DMS53 treated with DMSO at 0.1 percent for 48 hours (cell line): ENCODE measurements at regions not wholly inside any gene's neighbourhood (a gene's known extent, or its start where the extent isn't known, plus 50 kb on each side); places are given as distances from the start of the nearest gene placed in this dataset.

Experiments used
- DNase-seq: peaks from one replicate; lab custom pipeline; 2025; ENCODE audit not compliant: unreplicated experiment; lab: John Stamatoyannopoulos, UW

GRCh38 chr7:32194537-32194936, 124.3 kb upstream of the PDE1C start:
- no peak for DNase-seq

DNA sequence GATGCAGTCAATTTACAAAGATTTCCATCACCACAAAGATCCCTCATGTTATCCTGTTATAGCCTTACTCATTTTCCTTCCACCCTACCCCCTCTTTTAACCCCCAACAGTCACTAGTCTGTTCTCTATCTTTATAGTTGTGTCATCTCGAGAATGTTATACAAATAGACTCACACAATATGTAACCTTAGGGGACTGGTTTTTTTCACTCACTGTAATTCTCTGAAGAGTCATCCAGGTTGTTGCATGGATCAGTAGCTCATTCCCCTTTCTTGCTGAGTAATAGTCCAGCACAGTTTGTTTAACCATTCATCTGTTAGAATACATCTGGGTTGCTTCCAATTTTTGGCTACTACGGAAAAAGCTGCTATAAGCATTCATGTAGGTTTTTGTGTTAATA, 121.1 kb upstream of the PDE1C start:
- no peak for DNase-seq

- no peak for DNase-seq
Measured at GRCh38 chr7:32179567-32179966, 109.4 kb upstream of the PDE1C start.

DNA sequence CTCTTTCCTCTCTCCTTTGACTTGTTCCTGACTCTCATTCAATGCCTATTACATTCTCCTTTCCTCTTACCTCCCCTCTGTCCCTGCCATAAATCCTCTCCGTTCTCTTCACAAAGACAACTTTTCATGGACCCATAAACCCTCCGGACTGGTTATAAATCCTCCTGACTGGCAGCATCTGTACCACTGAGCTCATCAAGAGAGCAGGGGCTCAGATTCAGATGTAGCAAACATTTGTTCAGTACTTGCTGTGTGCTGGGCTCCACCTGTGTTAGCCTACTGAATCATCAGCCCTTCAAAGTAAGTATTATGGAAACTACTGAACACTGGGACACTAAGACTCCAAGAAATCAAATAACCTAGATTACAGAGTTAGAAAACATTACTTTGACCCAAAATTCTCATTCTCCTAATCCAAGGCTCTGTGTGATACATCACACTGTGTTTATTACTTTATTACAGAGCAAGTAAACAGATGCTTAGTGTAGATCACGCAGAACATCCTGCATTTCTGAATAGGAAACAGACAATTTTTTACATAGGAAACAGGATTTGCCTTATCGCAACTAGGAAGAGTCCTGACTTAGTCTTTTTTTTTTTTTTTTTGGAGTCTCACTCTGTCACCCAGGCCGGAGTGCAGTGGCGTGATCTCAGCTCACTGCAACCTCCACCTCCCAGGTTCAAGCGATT, 108.6 kb upstream of the PDE1C start:
- DNase-seq, result no peak

GRCh38 chr7:32177232-32177631, 107.0 kb upstream of the PDE1C start:
- DNase-seq, result no peak

- no peak for DNase-seq
Measured at GRCh38 chr7:32175099-32175498, 104.9 kb upstream of the PDE1C start.

DNA sequence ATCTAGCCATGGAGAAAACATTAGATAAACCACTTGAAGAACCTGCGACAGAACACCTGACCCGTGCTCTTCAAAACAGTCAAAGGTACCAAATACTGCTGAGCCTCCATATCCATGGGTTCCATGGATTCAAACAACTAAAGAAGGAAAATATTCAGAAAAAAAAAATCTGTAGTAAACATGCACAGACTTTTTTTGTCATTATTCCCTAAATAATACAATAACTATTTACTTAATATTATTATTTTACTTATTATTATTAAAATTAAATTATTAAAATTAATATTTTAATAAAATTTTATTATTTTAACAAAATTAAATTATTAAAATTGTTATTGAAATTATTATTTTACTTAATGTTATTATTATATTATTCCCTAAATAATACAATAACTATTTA, 101.0 kb upstream of the PDE1C start:
- DNase-seq, result no peak

DNA sequence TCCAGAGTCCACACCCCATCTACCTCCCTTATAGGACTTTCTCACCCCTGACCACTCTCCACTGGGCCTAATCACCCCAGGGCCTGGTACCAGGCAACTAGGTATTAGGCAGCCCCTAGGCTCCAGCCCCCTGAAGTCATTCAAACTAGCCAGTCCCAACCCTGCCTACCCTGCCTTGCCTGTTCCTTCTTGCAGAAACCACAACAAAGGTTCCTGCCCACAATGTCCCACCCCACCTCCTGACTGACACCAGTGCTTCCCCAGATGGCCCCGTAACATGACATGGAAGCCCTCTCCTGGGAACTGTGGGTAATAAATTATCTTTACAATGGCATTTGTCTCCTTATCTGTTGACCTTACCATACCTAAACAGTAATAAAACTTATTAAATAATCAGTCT, 100.6 kb upstream of the PDE1C start:
- DNase-seq, result no peak

GRCh38 chr7:32169228-32169627, 99.0 kb upstream of the PDE1C start:
- no peak for DNase-seq

GRCh38 chr7:32167815-32168214, 97.6 kb upstream of the PDE1C start:
- DNase-seq, result no peak

GRCh38 chr7:32167256-32167655, 97.0 kb upstream of the PDE1C start:
- no peak for DNase-seq

GRCh38 chr7:32164341-32164996, 94.3 kb upstream of the PDE1C start:
- DNase-seq, result peak; percentile 90

DNA sequence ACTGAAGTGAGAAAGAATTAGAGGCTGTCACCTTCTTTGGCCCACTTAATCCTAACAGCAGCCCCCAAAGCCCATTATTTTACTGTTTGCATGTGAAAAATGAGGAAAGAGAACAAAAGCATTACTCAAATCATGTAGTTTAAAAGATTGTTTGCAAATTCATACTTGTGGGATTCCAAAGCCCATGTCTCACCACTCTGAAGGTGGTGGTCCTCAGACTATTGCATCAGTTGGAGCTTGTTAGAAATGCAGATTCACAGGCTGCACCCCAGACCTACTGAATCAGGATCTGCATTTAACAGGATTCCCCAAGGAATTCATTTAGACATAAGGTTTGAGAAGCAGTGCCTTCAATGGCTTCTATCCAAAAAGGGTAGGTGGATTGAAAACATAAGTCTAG, 93.7 kb upstream of the PDE1C start:
- DNase-seq, result no peak

- DNase-seq, result no peak
Measured at GRCh38 chr7:32163141-32163806, 93.1 kb upstream of the PDE1C start.

DNA sequence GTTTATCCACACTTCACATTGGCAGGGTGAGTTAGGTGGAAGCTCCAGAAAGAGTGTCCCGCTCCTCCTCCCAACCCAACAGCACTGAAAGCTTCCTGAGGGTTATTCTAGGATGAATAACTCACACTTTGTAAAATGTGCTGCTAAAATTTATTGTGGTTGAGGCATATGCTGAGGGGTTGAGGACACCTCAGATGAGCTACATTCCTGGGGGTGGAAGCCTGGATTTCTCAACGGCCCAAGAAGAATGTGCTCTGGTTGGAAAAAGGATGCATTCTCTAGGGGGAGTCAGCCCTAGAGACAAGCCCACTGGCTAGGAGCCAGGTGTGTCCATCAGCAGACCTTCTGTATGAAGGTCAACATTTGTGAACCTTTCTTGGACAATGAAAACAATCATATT, 91.5 kb upstream of the PDE1C start:
- no peak for DNase-seq

- no peak for DNase-seq
Measured at GRCh38 chr7:32158751-32159745, 88.8 kb upstream of the PDE1C start.

DNA sequence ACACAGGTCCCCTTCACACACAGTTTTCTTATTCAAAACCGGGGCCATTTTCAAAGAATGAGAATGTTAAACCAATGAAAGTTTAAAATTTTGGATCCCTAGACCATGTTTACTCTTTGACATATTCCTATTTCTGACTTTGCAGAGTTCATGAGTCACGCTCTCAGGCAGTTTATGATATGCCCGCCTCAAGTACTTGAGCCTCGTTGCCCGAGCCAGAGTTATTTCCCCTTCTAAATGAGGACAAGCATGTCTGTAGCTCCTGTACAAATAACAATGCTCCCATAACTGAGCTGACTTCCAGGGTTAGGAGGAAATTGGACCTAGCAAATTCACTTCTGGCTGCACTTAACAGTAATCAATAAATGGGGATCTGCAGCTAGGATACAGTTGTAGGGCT, 87.9 kb upstream of the PDE1C start:
- DNase-seq, result peak; percentile 89

DNA sequence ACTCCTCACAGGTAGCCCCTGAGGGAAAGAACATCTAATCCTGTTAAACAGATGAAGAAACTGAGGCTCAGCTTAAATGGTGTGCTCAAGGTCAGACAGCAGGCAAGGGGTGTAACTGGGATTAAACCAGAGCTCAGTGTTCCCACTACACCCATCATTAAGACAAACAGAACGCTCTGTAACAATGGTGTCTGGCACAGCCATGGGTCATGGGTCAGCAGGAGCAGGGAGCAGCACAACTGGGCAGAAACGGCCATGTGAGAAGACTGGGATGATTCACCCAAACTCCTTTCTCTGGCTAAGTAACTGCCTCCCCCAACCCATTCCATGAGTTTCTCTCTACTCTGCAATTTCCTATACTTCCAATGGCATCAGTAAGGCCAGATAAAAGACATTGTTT, 85.5 kb upstream of the PDE1C start:
- no peak for DNase-seq

DNA sequence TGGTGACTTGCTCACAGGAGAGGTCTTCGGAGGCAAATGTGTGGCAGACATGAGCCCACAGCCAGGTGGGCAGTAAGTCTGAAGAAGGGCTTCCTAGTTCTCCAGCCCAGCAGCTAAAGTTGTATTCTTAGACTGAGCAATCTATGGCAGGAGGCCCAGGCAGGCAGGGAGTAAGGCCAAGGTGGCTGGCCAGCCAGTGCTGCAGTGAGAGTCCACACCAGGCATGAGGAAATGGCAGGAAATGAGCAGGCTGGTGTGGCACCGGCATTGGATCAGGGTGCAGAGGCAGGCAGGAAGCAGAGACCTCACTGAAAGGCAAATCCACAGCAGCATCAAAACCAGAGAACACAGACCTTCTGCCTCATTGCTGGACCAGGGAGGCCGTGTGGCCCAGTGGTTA, 84.6 kb upstream of the PDE1C start:
- DNase-seq, result no peak

DNA sequence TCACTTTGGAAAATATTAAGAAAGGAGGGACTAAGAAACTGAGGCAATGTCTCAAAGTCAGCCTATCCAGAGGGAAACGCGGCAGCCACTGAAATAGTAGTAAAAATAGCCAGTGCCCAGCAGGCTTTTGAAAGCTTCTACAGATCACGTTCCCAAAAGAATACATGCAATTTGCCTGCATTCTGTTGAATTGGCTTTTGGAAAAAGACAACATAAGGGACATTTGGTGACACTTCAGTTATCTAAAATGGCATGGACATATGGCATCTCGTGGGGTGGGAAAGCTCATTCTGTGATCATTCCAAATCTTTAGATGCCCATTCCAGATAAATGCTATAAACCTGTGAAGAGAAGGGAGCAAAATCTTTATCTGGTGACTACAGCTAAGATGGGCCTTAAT, 82.8 kb upstream of the PDE1C start:
- no peak for DNase-seq

- DNase-seq, result no peak
Measured at GRCh38 chr7:32152576-32152975, 82.4 kb upstream of the PDE1C start.
